Type B pancreatic cell (in vitro differentiated cells): ENCODE measurements at regions not wholly inside any gene's neighbourhood (a gene's known extent, or its start where the extent isn't known, plus 50 kb on each side); places are given as distances from the start of the nearest gene placed in this dataset.
"Not testable (repeated sequence)": the region's sequence is repeated elsewhere in the genome, so short reads cannot be mapped to it uniquely, and the experiment has no call there.

Experiments used
- DNase-seq: peaks from one replicate; pipeline ENCODE4 v3.0.0; 2021; ENCODE audit warnings: mixed read lengths; ENCODE audit not compliant: unreplicated experiment; ENCODE audit errors: extremely low spot score
- H3K27ac Mint-ChIP-seq: 2 replicates; pipeline ENCODE4 v1.8.0; 2021; ENCODE audit warnings: mild to moderate bottlenecking, mixed read lengths
- H3K27me3 Mint-ChIP-seq: 2 replicates; pipeline ENCODE4 v1.8.0; 2021; ENCODE audit warnings: mixed read lengths
- H3K36me3 Mint-ChIP-seq: 2 replicates; pipeline ENCODE4 v1.8.0; 2021; ENCODE audit warnings: mixed read lengths
- H3K4me1 Mint-ChIP-seq: one replicate; pipeline ENCODE4 v1.8.0; 2021; ENCODE audit warnings: mixed read lengths; ENCODE audit not compliant: unreplicated experiment
- H3K4me3 Mint-ChIP-seq: 2 replicates; pipeline ENCODE4 v1.8.0; 2021; ENCODE audit warnings: mild to moderate bottlenecking, mixed read lengths
- H3K9me3 Mint-ChIP-seq: 2 replicates; pipeline ENCODE4 v1.8.0; 2021; ENCODE audit warnings: mixed read lengths
- TF ChIP-seq, protein P1 (sequence below): fragments of 200-600 bp; sonication (generic); conservative IDR thresholded peaks from 2 replicates; pipeline ENCODE4 v1.5.0; 2021; ENCODE audit warnings: antibody characterized with exemption, mild to moderate bottlenecking

DNA sequence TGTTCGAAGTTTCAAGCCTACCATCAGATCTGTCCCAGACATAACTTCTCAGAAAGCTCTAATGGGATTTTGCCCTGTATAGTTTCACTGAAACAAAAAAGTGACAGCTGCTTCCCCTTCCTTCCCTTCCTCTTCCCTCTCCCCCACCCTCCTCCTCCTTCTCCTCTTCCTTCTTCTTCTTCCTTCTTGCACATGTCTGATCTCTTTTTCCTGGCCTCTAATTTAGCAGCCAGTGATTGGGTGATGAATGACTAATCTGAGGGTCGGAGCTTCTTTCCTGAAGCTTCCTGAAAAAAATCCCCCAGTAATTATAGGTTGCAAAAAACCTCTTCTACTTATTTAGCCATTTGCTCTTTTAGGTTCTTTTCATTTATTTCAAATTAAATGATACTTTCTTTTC, 168.7 kb downstream of the POTEB3 start:
- Mint-ChIP-seq H3K4me3 (no peak overlapping the region), H3K36me3 (no peaks in the 10 kb centered on the region), H3K27me3 (no peaks in the 10 kb centered on the region), H3K4me1 (no peaks in the 10 kb centered on the region), H3K9me3 (peaks cover 8% of the 10 kb centered on the region), H3K27ac (no peak overlapping the region)
- no peak for DNase-seq
- TF ChIP-seq, protein P1, sequence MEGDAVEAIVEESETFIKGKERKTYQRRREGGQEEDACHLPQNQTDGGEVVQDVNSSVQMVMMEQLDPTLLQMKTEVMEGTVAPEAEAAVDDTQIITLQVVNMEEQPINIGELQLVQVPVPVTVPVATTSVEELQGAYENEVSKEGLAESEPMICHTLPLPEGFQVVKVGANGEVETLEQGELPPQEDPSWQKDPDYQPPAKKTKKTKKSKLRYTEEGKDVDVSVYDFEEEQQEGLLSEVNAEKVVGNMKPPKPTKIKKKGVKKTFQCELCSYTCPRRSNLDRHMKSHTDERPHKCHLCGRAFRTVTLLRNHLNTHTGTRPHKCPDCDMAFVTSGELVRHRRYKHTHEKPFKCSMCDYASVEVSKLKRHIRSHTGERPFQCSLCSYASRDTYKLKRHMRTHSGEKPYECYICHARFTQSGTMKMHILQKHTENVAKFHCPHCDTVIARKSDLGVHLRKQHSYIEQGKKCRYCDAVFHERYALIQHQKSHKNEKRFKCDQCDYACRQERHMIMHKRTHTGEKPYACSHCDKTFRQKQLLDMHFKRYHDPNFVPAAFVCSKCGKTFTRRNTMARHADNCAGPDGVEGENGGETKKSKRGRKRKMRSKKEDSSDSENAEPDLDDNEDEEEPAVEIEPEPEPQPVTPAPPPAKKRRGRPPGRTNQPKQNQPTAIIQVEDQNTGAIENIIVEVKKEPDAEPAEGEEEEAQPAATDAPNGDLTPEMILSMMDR, result no peak

DNA sequence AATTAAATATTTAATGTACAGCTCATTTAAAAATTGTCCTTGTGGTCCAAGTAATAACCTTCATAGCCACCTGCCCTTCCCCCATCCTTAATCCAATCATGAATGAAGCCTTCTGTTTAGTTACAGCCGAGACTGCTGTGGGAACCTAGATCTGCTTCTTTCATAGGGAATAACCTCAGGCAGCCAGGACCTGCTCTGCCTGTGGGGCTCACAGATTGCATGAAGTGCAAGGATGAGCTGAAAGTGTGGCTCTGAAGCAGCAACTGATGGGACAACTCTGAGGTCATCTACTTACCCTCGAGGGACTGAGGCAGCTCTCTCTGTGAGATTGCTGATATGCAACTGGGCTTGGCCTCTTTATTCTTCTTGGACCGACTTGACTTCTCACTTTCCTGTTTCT, 169.8 kb downstream of the POTEB3 start:
- Mint-ChIP-seq H3K36me3 (no peaks in the 10 kb centered on the region), H3K27me3 (no peaks in the 10 kb centered on the region), H3K4me3 (no peak overlapping the region), H3K9me3 (peaks cover 8% of the 10 kb centered on the region), H3K4me1 (no peaks in the 10 kb centered on the region), H3K27ac (no peak overlapping the region)
- TF ChIP-seq, protein P1, result no peak
- DNase-seq, result no peak

DNA sequence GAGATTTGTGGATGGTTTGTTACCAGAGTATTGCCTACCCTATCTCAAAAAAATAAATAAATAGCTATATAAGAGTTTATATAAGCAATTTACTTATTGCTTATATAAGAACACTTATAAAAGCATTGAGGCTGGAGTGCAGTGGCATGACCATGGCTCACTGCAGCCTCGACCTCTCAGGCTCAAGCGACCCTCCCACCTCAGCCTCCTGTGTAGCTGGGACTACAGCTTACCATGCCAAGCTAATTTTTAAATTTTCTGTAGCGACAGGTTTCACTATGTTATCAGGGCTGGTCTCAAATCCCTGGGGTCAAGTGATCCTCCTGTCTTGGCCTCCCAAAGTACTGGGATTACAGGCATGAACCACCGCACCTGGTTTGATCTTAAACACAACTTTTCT, 170.6 kb downstream of the POTEB3 start:
- not testable (repeated sequence) for H3K9me3 Mint-ChIP-seq, H3K36me3 Mint-ChIP-seq, DNase-seq, H3K27ac Mint-ChIP-seq, H3K4me3 Mint-ChIP-seq, H3K27me3 Mint-ChIP-seq, H3K4me1 Mint-ChIP-seq

DNA sequence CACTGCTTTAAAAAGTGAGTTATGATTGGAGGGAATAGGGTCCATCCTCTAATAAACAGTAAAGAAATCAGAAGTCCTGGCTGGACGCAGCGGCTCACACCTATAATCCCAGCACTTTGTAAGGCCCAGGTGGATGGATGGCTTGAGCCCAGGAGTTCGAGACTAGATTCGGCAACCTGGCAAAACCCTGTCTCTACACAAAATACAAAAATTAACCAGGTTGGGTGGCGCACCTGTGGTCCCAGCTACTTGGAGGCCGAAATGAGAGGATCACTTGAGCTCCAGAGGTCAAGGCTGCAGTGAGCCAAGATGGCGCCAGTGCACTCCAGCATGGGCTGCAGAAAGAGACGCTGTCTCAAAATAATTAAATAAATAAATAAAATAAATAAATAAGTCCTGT, 171.2 kb downstream of the POTEB3 start:
- no peak overlapping the region for H3K27ac Mint-ChIP-seq
- H3K36me3 Mint-ChIP-seq, result no peaks in the 10 kb centered on the region
- TF ChIP-seq, protein P1, result no peak
- H3K9me3 Mint-ChIP-seq, result peaks cover 8% of the 10 kb centered on the region
- H3K4me3 Mint-ChIP-seq, result no peak overlapping the region
- H3K27me3 Mint-ChIP-seq, result no peaks in the 10 kb centered on the region
- DNase-seq, result no peak
- H3K4me1 Mint-ChIP-seq, result no peaks in the 10 kb centered on the region

DNA sequence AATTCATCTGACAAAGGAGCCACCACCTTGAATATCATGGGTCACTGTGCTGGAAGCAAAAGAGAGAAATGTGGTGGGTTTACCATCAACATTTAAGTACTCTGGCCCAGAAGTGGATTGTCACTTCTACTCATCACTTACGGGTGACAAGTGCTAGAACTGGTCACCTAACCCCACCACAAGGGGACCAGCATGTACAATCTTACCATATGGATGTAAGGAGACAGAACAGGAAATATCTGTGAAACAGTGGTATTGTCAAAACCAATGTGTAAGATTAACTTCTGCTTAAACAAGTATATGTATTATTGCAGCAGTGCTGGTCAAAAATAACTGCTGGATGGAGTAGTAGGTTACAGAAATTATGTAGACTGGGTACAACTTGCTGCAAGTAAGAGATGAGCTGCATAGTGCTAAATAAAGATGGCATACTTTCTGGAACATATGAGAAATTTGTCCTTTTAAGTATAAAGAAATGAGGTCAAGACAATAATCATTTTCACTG, 171.8 kb downstream of the POTEB3 start:
- Mint-ChIP-seq H3K27ac (no peak overlapping the region), H3K9me3 (peaks cover 8% of the 10 kb centered on the region), H3K4me1 (no peaks in the 10 kb centered on the region), H3K4me3 (no peak overlapping the region), H3K36me3 (no peaks in the 10 kb centered on the region), H3K27me3 (no peaks in the 10 kb centered on the region)
- DNase-seq, result no peak
- TF ChIP-seq, protein P1, result no peak

DNA sequence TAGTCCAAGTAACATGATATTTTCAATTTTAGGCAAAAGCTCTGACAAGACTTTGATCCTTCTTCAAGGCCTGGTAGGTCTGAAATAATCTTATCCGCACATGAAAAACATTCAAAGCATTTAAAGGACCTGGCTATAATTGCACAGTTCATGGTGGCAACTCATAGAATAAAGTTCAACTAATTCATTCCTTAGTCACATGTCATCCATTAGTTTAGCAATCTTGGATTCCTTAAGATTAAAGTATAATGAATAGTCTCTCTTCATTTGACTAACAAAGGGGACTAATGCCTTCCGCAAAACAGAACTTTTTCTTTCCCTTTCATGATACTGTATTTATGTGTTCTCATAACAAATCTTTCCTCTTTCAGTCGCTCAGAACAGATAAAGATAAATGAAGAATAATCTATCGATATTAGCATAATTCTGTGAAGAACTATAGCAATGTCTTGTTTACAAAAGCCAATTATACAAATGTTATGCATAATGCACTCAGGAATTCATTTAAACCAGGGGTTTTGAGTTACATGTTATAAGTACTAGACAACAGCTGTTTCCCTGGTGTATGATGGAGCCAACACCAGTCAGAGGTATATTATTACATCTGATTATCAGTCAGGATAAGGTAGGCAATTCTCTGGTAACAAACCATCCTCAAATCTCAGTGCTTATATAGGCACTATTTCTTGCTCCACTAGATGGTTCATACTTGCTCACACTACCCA, 172.5 kb downstream of the POTEB3 start:
- H3K4me3 Mint-ChIP-seq, result no peak overlapping the region
- TF ChIP-seq, protein P1, result no peak
- H3K27ac Mint-ChIP-seq, result no peak overlapping the region
- H3K27me3 Mint-ChIP-seq, result no peaks in the 10 kb centered on the region
- peaks cover 8% of the 10 kb centered on the region for H3K9me3 Mint-ChIP-seq
- no peaks in the 10 kb centered on the region for H3K4me1 Mint-ChIP-seq
- no peak for DNase-seq
- no peaks in the 10 kb centered on the region for H3K36me3 Mint-ChIP-seq
